ENCODE measurements at regions not wholly inside any gene's neighbourhood (a gene's known extent, or its start where the extent isn't known, plus 50 kb on each side); places are given as distances from the start of the nearest gene placed in this dataset.

- ChIA-PET CTCF (no interaction called here), POLR2A (no interaction called here)
- no peak for DNase-seq (ENCODE audit: low read depth, low spot score)
- Histone ChIP-seq H3K4me3 (ENCODE audit: low read depth in 2 of 2, low read length in 2 of 2) (no peak overlapping the region), H3K9me3 (ENCODE audit: control insufficient read depth, insufficient read depth, low read depth, low read length) (no peaks in the 10 kb centered on the region), H3K4me1 (ENCODE audit: control insufficient read depth, insufficient read depth, low read length) (no peaks in the 10 kb centered on the region), H3K27ac (ENCODE audit: low read length) (no peak overlapping the region), H3K27me3 (ENCODE audit: control insufficient read depth, insufficient read depth, low read length) (no peaks in the 10 kb centered on the region), H3K36me3 (ENCODE audit: control insufficient read depth, insufficient read depth, low read length) (no peaks in the 10 kb centered on the region)
- in situ Hi-C loops (cut with HindIII; ENCODE audit: low pct_unique_long_range_greater_than_20kb, low sequenced_read_pairs) = no loop called here
- no TSS peak for BruUV-seq (replicated peaks)
- intact Hi-C loops (cut with micrococcal nuclease; ENCODE audit: unreplicated experiment) = no loop called here
- ATAC-seq = no peak
- TF ChIP-seq SIN3A (IDR thresholded peaks at IDR 0.05; ENCODE audit: borderline replicate concordance, insufficient read depth, low read depth, low read length) = no peak
- TF ChIP-seq CTCF (IDR thresholded peaks at IDR 0.05) = no peak
- no peak for TF ChIP-seq TCF7L2 (IDR thresholded peaks at IDR 0.05; ENCODE audit: low read depth, low read length)
- TF ChIP-seq POLR2AphosphoS5 (IDR thresholded peaks at IDR 0.05; ENCODE audit: low read depth, low read length) = no peak
- no peak for TF ChIP-seq REST (IDR thresholded peaks at IDR 0.05; ENCODE audit: insufficient read depth in 1 of 2, low read depth in 2 of 2, low read length in 1 of 2)
Observed at GRCh38 chr12:24057920-24058476, 108.5 kb upstream of the SOX5 start.

- ATAC-seq (no peak), DNase-seq (ENCODE audit: low read depth, low spot score) (no peak)
- Histone ChIP-seq H3K27ac (ENCODE audit: low read length) (no peak overlapping the region), H3K4me3 (ENCODE audit: low read depth in 2 of 2, low read length in 2 of 2) (no peak overlapping the region), H3K4me1 (ENCODE audit: control insufficient read depth, insufficient read depth, low read length) (no peaks in the 10 kb centered on the region), H3K36me3 (ENCODE audit: control insufficient read depth, insufficient read depth, low read length) (no peaks in the 10 kb centered on the region), H3K9me3 (ENCODE audit: control insufficient read depth, insufficient read depth, low read depth, low read length) (no peaks in the 10 kb centered on the region), H3K27me3 (ENCODE audit: control insufficient read depth, insufficient read depth, low read length) (no peaks in the 10 kb centered on the region)
- no TSS peak for BruUV-seq (replicated peaks)
- intact Hi-C loops (cut with micrococcal nuclease; ENCODE audit: unreplicated experiment) (no loop called here), in situ Hi-C loops (cut with HindIII; ENCODE audit: low pct_unique_long_range_greater_than_20kb, low sequenced_read_pairs) (no loop called here)
- ChIA-PET CTCF (no interaction called here), POLR2A (no interaction called here)
- no peak for TF ChIP-seq TCF7L2 (IDR thresholded peaks at IDR 0.05; ENCODE audit: low read depth, low read length)
- no peak for TF ChIP-seq CTCF (IDR thresholded peaks at IDR 0.05)
- TF ChIP-seq REST (IDR thresholded peaks at IDR 0.05; ENCODE audit: insufficient read depth in 1 of 2, low read depth in 2 of 2, low read length in 1 of 2) = no peak
- no peak for TF ChIP-seq SIN3A (IDR thresholded peaks at IDR 0.05; ENCODE audit: borderline replicate concordance, insufficient read depth, low read depth, low read length)
- no peak for TF ChIP-seq POLR2AphosphoS5 (IDR thresholded peaks at IDR 0.05; ENCODE audit: low read depth, low read length)
Observed at GRCh38 chr12:24055747-24056146, 106.3 kb upstream of the SOX5 start.

All from Panc1 (cell line).